IPS-18c (cell line): ENCODE measurements at regions not wholly inside any gene's neighbourhood (a gene's known extent, or its start where the extent isn't known, plus 50 kb on each side); places are given as distances from the start of the nearest gene placed in this dataset.

ENCODE experiments used
- H3K4me3 ChIP-seq: 2 replicates; pipeline ENCODE4 v1.7.0; 2013; ENCODE audit warnings: low read depth, mild to moderate bottlenecking, low read length, moderate library complexity; ENCODE audit not compliant: insufficient read depth
- H3K9me3 ChIP-seq: one replicate; pipeline ENCODE4 v1.6.1; 2013; ENCODE audit warnings: mild to moderate bottlenecking, low read length, moderate library complexity; ENCODE audit not compliant: control insufficient read depth, insufficient read depth

DNA sequence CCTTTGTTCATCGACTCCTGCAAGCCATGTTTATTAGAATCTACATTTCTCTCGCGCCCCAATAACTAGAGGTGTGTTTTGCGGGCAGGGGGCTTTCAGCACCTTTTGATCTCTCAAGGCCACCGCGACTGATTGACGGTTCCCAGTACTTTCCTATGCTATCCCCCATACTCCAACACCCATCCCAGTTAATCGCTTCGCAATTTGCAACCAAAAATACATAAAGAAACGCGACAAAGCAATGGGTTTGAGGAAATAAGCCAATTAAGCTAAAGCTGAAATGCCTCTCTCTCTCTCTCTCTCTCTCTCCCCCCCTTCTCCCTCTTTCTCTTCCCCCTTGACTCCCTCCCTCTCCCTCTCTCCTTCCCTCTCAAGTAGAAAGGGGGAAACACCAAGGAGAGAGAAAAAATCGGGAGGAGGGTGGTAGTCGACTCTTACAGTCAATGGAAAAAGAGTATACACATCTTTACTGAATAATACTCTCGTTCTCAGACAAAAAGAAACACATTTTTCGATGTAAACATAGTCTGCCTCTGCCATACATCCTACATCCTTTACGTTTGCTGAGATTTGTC, 128.0 kb upstream of the DPYD start:
- H3K4me3 ChIP-seq: peak overlapping the region; percentile 31
- H3K9me3 ChIP-seq: no peaks in the 10 kb centered on the region

GRCh38 chr1:98048244-98048643, 127.4 kb upstream of the DPYD start:
- H3K9me3 ChIP-seq: no peaks in the 10 kb centered on the region
- peak overlapping the region; percentile 31 for H3K4me3 ChIP-seq

- no peaks in the 10 kb centered on the region for H3K9me3 ChIP-seq
- H3K4me3 ChIP-seq: no peak overlapping the region
Observed at GRCh38 chr1:98047171-98047570, 126.3 kb upstream of the DPYD start.

DNA sequence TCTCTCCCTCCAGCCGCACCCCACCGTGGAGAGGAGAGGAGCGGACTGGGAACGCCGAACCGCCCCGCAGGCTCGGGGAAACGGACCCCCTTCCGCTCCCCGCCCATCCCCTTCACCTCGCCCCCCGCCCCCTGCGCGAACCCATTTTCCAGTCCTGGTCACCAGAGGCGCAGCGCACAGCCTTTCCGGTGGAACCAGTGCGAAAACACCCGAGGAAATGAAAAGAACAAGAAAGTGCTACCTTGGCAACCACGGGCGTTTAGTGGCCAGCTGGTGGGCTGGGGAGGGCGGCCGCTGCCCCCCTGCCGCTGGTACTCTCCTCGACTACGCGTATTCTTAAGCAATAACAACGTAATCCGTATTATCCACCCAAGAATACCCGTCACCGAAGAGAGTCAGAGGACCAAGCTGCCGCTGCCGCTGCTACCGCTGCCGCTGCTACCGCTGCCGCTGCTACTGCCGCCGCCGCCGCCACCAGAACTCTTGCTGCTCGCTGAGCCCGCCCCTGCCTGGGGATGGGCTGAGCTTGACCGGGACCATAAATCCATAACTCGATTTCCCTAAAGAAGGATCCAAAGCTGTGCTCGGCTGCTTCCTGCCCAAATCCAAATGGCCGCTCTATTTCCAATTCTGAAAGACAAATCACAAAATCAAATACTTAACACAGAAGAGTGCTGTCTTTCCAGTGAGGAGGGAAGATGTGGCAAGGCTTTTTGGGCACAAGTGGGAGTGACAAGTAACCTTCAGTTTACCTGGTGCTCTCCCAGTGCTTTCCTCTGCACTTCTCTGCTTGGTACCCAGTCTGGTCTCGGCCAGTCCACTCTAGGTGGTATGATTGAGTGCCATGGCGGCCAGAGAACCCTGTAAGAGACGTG, 125.2 kb upstream of the DPYD start:
- Histone ChIP-seq H3K4me3 (peak overlapping the region; percentile 57), H3K9me3 (no peaks in the 10 kb centered on the region)

DNA sequence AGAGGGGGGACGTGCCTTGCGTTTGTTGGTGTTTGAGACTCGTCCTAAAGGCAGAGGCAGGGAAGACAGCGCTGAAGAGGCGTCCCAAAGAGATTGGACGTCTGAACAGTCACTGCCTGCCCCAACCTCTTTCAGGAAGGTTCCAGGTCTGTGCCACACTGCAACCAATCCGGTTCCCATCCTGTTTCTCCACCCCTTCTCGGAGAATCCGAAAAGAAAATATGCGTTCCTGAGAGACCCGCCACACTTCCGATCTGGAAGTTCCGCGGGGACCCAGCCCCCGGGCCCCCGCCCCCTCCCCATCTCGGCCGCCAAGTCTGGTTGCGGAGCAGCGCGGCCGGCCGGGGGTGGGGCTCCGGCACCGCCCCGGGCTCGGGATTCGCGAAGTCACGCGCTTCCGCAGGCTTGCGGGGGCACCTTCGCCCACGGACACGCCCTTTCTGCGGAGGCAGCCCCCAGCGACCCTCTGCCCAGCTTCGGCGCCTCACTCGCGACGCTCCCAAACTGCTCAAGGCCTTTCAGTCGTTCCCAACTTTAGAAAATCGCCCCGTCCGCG, 124.5 kb upstream of the DPYD start:
- Histone ChIP-seq H3K4me3 (peak overlapping the region; percentile 57), H3K9me3 (no peaks in the 10 kb centered on the region)

DNA sequence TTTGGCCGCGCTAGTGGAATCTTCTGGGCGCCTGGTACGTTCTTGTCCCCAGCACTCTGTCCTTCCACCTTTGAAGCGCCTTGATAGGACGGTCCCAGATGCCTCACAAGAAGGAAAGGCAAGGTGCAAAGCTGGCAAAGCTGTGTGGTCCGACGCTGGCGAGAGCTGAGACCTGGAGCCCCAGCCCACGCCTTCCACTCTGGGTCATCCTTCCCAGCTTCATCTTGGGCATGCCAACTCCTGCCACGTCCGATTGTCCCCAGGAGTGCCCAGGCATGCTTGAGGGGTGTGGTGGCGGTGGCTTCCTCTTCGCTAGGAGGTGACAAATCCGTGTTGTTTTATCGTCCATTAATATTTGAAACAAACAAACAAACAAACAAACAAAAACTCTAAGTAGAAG, 123.9 kb upstream of the DPYD start:
- Histone ChIP-seq H3K4me3 (peak overlapping the region; percentile 57; the same call in 1 of the 2 replicates), H3K9me3 (no peaks in the 10 kb centered on the region)

DNA sequence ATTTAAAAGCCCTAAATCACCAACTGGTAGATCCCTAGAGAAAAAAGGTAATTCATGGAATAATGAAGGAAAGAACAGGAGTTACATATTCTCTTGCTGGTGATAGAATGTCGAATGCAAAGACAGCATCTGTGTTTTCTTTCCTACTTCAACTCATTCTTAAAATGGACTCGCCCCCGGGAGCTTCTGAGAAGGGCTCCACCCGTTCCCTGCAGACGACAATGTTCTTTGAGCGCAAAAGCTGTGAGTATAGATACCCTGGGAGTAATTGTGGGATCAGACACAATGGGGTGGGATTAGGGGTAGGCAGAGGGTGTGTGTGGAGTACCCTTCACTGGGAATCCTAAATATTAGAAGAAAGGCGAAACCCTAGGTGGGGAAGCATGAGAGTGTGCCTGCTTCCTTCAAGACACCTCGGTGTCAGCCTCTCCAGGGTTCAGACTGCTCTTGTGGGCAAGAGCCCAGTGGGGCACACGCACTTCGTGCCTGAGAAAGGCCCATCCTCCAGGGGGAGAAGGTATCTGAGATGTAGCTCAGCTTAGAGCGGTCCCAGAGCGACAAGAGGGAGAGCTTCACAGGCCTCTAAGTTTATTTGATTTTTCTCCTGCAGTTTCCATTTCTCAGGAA, 123.3 kb upstream of the DPYD start:
- Histone ChIP-seq H3K9me3 (no peaks in the 10 kb centered on the region), H3K4me3 (no peak overlapping the region; the same call in 1 of the 2 replicates)

DNA sequence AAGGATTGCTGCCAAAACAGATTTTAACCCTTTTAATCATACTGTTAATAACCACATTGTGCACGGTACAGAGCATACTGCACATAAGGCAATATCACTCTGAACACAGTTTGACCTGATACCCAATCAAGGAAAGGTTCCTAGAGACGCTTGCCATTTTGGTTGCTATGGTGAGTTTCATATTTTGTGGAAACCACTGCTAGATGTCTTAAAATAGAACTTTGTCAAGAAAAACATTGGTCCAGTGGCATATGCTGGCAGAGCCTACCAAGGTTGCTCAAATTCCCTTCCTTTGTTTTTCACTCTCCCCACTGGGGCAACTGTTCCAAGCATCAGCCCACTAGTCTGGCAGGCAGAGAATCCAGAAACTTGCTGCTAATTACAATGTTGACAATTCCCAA, 114.8 kb upstream of the DPYD start:
- H3K9me3 ChIP-seq: no peaks in the 10 kb centered on the region
- no peak overlapping the region for H3K4me3 ChIP-seq

DNA sequence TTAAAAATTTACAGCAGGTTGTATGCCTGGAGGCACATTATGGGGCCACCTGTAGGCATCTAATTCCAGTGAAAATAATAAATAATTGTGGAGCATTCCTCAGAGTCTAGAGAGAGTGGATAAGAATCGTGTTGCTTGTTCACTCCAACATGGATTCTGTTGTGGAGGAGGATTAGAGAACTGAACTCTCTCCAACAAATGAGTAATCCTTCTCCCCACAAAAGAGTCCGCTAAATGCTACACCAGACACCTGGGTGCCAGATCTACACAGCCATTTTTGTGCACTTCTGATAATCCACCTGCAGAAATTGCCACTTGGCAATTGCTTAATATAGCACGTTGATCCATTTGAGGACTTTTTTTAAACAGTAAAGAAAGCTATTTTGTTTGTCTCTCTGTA, 113.7 kb upstream of the DPYD start:
- no peaks in the 10 kb centered on the region for H3K9me3 ChIP-seq
- H3K4me3 ChIP-seq: no peak overlapping the region

- Histone ChIP-seq H3K4me3 (no peak overlapping the region), H3K9me3 (no peaks in the 10 kb centered on the region)
Observed at GRCh38 chr1:98032958-98033357, 112.1 kb upstream of the DPYD start.

GRCh38 chr1:98030976-98031375, 110.1 kb upstream of the DPYD start:
- Histone ChIP-seq H3K4me3 (no peak overlapping the region), H3K9me3 (no peaks in the 10 kb centered on the region)

DNA sequence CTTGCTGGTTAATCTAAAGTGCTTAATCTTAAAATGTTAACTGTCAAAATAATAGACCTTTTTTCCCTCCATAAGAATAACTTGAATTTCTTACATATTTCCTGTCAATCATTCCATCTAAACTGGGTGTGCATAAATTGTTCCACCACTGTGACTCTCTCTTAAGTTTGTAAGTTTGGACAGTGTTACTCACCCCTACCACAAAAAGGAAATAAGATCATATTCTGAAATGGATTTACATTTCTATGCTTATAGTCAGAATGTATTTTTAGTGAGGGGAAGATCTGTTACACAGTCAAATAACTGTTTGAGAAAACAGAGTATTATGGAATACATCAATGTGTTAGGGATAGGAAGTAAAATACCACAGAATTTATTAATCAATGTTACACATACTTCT, 109.6 kb upstream of the DPYD start:
- H3K9me3 ChIP-seq: no peaks in the 10 kb centered on the region
- H3K4me3 ChIP-seq: no peak overlapping the region

GRCh38 chr1:98028800-98029199, 108.0 kb upstream of the DPYD start:
- no peak overlapping the region for H3K4me3 ChIP-seq
- H3K9me3 ChIP-seq: no peaks in the 10 kb centered on the region

GRCh38 chr1:98027103-98027705, 106.4 kb upstream of the DPYD start:
- no peak overlapping the region for H3K4me3 ChIP-seq
- H3K9me3 ChIP-seq: no peaks in the 10 kb centered on the region

DNA sequence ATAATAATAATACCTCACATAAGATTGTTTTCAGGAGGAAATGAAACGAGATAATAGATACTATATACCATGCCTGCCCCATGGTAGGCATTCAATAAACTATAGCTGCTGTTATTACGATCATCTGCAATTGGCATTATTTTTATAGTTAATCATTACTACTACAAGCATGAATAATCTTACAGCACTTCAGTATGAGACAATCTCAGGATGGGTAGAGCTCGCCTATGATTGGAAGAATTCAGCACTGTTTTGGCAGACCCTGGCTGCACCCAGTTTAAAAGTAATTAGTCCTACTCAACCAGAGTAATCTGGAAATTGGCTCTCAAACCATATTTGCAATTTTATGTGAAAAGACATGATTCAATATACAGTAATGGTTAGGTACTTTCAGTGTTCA, 105.0 kb upstream of the DPYD start:
- Histone ChIP-seq H3K4me3 (no peak overlapping the region), H3K9me3 (no peaks in the 10 kb centered on the region)

- no peaks in the 10 kb centered on the region for H3K9me3 ChIP-seq
- no peak overlapping the region for H3K4me3 ChIP-seq
Observed at GRCh38 chr1:98021126-98021525, 100.3 kb upstream of the DPYD start.

DNA sequence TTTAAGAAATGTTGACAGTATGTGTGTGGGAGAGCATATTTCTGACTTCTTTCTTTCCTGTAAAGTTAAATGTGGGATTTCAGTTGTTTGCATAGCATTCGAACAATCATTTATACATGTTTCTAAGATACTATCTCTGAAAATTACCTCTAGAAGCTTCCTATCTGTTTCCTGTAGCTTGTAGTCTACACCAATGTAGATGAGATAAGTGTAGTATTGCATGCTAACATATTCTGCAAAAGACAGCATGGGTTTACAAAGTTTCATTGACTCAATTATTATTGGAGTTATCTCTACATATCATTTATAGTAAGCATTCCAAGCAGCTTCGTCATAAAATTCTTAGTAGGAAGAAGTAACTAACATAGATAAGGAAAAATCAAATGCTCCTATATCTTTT, 98.9 kb upstream of the DPYD start:
- Histone ChIP-seq H3K9me3 (no peaks in the 10 kb centered on the region), H3K4me3 (no peak overlapping the region)

DNA sequence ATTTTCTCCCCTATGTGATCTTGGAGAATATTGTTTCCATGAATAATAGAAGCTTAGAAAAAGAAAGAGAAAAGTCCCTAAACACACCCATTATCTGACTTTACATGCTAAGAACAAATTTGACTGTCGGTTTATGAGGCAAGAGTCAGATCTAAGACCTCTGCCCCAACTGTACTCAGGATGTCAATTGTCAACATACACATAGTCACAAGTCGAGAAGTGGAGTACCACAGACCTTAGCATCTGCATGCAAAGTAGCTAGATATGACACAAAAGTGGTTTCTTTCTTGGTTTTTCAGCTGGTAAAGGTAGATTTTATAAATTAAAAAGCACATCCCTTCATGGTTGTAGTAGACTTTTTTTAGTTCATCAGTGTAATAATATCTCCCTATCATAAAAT, 97.2 kb upstream of the DPYD start:
- no peak overlapping the region for H3K4me3 ChIP-seq
- H3K9me3 ChIP-seq: no peaks in the 10 kb centered on the region
